Hepatocyte (in vitro differentiated cells): ENCODE measurements at regions not wholly inside any gene's neighbourhood (a gene's known extent, or its start where the extent isn't known, plus 50 kb on each side); places are given as distances from the start of the nearest gene placed in this dataset.

ENCODE experiments used
- CTCF ChIP-seq: fragments of 200-600 bp; sonication (generic); IDR thresholded peaks from 2 replicates; pipeline ENCODE4 v1.5.1; 2016; ENCODE audit warnings: antibody characterized with exemption, mild to moderate bottlenecking; ENCODE audit not compliant: poor library complexity
- EZH2 ChIP-seq: fragments of 200-600 bp; sonication (generic); IDR thresholded peaks from 2 replicates; pipeline ENCODE4 v1.6.1; 2016; ENCODE audit warnings: antibody characterized with exemption, mild to moderate bottlenecking, borderline replicate concordance

DNA sequence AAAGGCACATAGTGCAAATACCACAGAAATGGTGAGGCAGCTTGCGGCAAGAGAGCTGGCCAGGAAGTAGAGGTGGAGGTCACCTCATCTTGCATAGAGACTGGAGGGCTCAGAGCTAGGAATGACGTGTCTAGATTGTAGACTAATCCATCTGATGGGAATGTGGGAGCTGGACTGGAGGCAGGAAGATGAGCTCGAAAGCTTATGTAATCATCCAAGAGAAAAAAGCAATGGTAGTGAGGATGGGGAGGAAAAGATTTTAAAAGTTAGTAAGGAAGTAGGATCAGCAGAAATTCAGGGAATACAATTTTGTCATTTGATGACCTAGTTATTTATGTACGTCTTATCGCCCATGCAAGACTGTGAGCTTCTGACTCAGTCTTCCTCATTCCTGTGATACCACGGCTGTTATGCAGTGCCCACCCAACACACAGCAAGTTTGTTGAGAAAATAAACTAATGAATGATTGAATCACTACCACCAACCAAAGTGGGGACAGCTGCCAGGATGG, 123.9 kb downstream of the RRAGC start:
- TF ChIP-seq CTCF (no peak), EZH2 (no peak)
